ENCODE measurements at regions not wholly inside any gene's neighbourhood (a gene's known extent, or its start where the extent isn't known, plus 50 kb on each side); places are given as distances from the start of the nearest gene placed in this dataset.

DNA sequence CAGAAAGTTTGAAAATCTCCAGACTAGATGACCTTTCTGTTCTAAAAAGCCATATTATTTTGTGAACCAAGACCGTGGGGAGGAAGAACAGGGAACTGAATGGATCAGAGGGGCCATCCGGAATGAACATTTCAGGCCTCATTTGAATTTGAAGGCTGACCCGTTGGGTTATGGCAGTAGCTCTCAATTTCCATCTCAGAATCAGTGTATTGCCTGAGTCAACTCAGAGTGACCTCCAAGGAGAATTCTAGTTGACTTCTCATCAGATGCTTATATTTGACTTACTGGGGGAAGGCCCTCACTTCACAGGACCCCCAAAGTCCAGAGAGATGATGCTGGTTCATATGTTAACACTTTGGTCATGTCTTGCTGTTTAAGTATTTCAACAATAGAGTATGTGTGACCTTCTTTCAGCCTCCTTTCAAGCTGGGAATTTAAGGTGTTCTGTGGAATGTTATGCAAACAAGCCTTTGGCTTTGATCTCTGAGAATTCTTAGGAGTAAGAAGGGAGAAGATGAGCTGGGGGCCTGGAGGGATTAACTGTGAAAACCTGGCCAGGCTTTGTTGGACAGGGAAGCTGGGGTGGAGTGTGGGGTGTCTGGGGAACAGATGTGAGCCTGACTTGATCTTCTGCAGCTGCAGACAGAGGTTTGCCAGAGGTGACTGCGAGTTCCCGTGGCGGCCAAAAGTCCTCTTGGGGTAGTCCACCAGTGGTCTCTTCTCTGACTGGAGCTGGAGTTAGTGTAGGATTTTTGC lies 111.2 kb upstream of the RGMA start:
- no peak for TF ChIP-seq POLR2A (IDR thresholded peaks at IDR 0.05)
- TF ChIP-seq, protein P1, sequence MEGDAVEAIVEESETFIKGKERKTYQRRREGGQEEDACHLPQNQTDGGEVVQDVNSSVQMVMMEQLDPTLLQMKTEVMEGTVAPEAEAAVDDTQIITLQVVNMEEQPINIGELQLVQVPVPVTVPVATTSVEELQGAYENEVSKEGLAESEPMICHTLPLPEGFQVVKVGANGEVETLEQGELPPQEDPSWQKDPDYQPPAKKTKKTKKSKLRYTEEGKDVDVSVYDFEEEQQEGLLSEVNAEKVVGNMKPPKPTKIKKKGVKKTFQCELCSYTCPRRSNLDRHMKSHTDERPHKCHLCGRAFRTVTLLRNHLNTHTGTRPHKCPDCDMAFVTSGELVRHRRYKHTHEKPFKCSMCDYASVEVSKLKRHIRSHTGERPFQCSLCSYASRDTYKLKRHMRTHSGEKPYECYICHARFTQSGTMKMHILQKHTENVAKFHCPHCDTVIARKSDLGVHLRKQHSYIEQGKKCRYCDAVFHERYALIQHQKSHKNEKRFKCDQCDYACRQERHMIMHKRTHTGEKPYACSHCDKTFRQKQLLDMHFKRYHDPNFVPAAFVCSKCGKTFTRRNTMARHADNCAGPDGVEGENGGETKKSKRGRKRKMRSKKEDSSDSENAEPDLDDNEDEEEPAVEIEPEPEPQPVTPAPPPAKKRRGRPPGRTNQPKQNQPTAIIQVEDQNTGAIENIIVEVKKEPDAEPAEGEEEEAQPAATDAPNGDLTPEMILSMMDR (IDR thresholded peaks at IDR 0.05), result no peak
